NCI-H2196 (cell line): ENCODE measurements at regions not wholly inside any gene's neighbourhood (a gene's known extent, or its start where the extent isn't known, plus 50 kb on each side); places are given as distances from the start of the nearest gene placed in this dataset.

Experiments
- DNase-seq: peaks from one replicate; lab custom pipeline; 2025; ENCODE audit not compliant: unreplicated experiment; lab: John Stamatoyannopoulos, UW

GRCh38 chr15:70214941-70215635 is 117.4 kb upstream of the TLE3 start:
- no peak for DNase-seq

GRCh38 chr15:70214276-70214675 is 116.6 kb upstream of the TLE3 start:
- DNase-seq = no peak

GRCh38 chr15:70213794-70214193 is 116.1 kb upstream of the TLE3 start:
- no peak for DNase-seq

GRCh38 chr15:70212963-70213315 is 115.2 kb upstream of the TLE3 start:
- DNase-seq = no peak

- DNase-seq = no peak
These were observed 114.7 kb upstream of the TLE3 start for GRCh38 chr15:70212286-70212962.

DNA sequence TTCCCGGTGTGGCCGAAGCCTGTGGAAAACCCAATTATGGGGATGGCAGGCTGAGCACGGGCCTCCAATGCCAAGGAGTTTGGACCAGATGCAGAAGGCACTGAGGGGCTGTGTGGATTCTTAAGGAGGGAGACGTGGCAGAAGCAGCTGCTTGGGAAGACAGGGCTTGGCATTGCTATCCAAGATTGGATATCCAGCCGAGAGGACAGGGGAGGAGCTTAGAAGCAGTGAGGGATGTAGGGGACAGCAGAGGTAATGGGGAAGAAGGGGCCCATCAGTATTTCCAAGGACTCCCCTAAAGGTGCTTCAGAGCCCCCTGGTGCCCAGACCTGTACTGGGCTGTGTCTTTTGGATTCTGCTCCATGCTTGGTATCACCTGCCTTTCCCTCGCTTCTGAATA is 112.8 kb upstream of the TLE3 start:
- DNase-seq = no peak

DNA sequence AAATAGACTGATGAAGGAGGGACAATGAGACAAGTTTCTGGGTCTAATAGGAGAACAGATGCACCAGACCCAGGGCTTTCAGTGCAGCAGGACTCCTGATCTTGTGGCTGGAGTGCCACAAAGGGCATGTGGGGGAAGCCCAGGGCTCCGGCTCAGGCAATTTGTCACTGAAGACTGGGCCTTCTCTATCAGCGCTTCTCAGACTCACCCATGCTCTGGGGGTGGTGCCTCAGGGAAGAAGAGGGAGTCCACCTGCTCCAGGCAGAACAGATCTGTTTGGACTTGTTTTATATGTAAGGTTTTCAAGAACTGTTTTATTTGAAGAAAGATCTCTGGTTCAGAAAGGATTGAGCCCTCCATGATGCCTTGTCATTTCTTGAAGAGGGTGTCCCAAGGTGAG is 112.4 kb upstream of the TLE3 start:
- no peak for DNase-seq

DNA sequence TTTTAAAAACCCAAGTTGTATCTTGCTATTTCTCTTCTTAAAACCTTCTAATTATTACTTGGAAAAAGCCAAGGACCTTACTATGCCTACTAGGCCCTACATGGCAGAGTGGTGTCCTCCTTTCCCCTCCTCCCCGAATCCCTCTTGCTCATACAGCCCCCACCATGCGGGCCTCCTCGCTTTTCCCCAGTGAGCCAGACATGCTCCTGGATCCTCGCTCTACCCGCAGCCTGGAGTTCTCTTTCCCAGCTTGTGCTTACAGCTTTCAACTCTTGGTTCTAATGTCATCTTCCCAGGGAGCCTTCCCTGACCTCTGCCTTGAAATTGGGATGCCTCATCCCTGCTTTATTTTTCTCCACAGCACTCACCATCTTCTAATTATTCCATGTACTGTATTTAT is 111.8 kb upstream of the TLE3 start:
- DNase-seq = no peak

DNA sequence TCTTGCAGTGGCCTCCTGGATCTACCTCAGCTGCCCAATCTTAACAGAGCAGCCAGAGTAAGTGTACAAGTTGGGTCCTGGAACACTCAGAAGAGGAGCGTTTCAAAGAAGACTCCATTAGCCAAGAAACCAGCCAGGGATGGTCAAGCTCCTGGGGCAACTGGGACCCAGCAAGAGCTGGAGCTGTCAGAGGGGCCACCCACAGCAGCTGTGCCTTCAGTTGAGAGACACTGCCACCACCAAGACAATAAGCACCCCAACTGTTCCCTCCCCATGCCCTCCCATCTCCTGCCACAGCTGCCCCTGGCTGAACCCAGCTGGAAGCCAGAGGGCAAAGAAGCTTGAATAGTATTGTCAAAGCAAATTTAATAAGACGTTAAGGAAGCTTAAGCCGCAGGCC is 110.6 kb upstream of the TLE3 start:
- DNase-seq = no peak

DNA sequence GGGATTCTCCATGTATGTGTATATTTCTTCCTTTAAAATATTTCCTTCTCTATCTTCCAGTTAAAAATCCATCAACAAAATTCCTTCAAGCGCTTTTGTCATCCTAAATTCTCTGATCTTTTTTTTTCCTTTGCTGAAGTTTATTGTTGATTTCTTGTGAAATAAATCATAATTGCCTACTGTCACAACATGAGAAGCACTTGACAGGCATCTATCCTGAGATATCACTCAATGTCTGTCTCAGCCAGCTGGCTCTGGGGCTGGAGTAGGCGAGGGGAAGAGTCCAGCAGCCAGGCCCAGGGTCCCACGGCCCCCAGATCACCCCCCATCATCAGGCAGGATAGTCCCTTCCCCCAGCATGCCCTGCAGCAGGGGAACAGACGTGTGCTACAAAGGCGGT is 109.0 kb upstream of the TLE3 start:
- no peak for DNase-seq

- no peak for DNase-seq
These were observed 106.9 kb upstream of the TLE3 start for GRCh38 chr15:70204652-70205051.

DNA sequence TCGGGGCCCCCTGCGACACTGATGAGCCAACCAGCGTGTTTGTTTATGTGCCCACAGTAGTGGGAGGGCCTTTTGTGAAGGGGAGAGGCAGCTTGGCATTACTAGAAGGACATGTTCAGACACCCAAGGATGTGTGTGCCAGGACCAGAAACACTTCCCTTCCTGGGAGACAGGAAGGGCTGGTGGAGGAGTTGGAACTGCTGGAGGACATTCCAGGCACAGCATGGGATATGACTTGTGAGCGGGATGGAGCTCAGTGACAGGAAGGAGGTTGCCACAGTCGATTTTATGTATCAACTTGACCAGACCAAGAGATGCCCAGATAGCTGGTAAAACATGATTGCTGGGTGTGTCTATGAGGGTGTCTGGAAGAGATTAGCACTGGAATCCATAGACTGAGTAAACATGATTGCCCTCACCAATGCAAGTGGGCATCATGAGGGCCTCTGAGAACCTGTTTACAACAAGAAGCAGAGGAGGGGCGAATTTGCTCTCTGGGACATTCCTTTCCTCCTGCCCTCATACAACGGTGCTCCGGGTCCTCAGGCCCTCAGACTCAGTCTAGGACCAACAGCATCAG is 106.4 kb upstream of the TLE3 start:
- no peak for DNase-seq

- DNase-seq = no peak
These were observed 105.0 kb upstream of the TLE3 start for GRCh38 chr15:70202756-70203155.

DNA sequence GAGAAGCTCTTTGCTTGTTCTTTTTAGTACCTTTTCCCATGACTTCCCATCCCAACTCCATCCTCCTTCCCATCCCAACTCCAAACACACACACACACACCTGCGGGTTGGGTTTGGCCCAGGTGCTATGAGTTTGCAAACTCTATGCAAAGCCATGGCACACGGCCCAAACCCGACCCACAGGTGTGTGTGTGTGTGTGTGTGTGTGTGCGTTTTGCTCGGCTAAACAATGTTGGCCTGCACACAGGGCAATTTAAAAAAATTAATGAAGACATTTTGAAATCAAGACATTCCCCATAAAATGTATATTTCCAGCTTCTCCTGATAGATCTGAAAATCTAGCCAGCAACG is 103.7 kb upstream of the TLE3 start:
- DNase-seq = no peak

- no peak for DNase-seq
These were observed 103.1 kb upstream of the TLE3 start for GRCh38 chr15:70200511-70201424.

GRCh38 chr15:70199540-70200410 is 102.1 kb upstream of the TLE3 start:
- no peak for DNase-seq

DNA sequence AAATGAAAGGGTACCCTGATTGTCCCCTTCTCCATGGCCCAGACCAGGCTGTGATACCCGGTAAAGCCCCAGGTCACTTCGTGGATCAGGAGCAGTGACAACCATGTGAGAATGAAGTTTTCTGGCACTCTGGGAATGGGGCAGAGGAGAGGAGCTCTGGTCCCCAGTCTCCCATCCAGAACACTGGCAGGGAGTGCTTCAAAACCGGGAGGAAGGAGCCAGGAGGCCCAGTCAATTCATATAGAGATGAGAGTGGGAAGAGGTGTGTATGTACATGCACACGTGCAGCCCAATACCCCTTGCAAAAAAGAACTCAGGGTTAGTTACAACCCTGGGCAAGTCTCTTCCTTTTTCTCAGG is 101.4 kb upstream of the TLE3 start:
- no peak for DNase-seq

- no peak for DNase-seq
These were observed 100.9 kb upstream of the TLE3 start for GRCh38 chr15:70198441-70199123.

DNA sequence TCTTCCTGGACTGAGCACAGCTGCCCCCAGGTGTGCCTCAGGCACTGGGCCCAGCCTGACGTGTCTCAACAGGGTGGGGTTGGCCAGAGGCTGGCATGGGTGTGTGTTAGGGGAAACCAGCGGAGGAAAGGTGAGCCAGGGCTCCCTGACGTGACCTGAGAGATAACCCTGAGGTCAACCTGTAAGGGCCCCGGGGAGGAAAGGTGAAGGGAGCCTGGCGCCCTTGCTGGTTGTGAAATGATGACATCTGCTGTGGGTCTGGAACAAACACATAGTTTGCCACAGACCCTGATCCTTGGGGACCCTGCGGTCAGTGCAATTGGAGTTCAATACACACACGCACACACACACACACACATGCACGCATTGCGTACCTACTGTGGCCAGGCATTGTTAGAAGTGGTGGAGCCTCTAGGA is 100.2 kb upstream of the TLE3 start:
- DNase-seq = peak; percentile 8

DNA sequence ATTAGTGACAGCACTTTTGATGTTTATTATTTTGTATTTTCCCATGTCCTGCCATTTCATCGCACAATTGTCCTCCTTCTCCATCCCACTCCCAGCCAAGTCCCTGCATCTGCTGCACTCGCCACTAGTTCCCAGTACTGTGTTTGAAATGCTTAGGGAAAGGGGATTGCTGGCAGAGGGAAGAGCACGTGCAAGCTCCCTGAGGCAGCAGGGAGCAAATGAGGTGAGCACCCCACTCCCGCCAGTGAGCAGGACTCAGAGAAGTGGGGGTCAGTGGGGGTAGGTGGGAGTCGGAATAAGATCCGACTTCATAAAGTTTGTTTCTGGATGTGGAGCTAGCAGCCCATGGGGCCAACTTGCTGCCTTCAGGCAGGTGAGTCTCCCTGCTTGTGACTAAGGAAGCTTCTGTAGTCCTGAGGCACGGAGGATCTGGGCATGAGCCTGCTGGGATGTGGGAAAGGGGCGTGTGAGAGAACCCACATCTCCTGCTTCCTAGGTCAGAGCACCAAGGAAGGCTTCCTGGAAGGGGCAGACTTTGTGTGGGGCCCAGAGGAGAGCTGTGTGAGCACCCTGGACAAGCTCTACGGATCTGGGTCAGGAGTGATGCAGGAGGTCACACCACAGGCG is 99.7 kb upstream of the TLE3 start:
- no peak for DNase-seq
